H1 (cell line): ENCODE measurements at regions not wholly inside any gene's neighbourhood (a gene's known extent, or its start where the extent isn't known, plus 50 kb on each side); places are given as distances from the start of the nearest gene placed in this dataset.

ENCODE experiments used
- KDM1A ChIP-seq: fragments of 200-600, 300-600 bp; sonication (generic); IDR thresholded peaks from 2 replicates; pipeline ENCODE4 v1.7.1; 2016; ENCODE audit warnings: mild to moderate bottlenecking, low read length, borderline replicate concordance
- SAP30 ChIP-seq: fragments of 300-600 bp; sonication (generic); IDR thresholded peaks from 2 replicates; pipeline ENCODE4 v1.7.1; 2012; ENCODE audit warnings: low read length, moderate library complexity, mild to moderate bottlenecking, inconsistent platforms; ENCODE audit not compliant: insufficient read depth, insufficient replicate concordance

DNA sequence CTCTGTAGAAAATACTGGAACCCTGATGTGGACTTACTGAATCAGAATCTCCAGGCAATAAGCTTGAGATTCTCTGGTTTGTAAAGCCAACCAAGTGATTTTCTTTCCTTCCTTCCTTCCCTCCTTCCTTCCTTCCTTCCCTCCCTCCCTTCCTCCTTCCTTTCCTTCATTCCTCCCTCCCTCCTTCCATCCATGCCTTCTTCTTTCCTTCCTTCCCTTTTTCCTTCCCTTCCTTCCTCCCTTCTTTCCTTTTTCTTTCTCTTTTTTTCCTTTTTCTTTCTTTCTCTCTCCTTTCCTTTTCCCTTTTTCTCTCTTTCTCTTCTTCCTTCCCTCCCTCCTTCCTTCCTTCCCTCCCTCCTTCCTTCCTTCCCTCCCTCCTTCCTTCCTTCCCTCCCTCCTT is 450.8 kb downstream of the GRXCR1 start (continued):
- TF ChIP-seq KDM1A (no peak), SAP30 (no peak)
